ENCODE measurements at regions not wholly inside any gene's neighbourhood (a gene's known extent, or its start where the extent isn't known, plus 50 kb on each side); places are given as distances from the start of the nearest gene placed in this dataset.
"Not testable (repeated sequence)": the region's sequence is repeated elsewhere in the genome, so short reads cannot be mapped to it uniquely, and the experiment has no call there.

GRCh38 chr2:123659120-123659519, 366.0 kb upstream of the CNTNAP5 start:
- intact Hi-C loops (cut with DNase I; ENCODE audit: low total_unique reads) (no loop called here), in situ Hi-C loops (cut with MboI; ENCODE audit: low pct_ligation_motif_present in 1 of 4, low pct_unique_long_range_greater_than_20kb in 1 of 4, low sequenced_read_pairs in 3 of 4) (no loop called here)
- H3K4me1 ChIP-seq = no peaks in the 10 kb centered on the region
- H3K27me3 ChIP-seq = no peaks in the 10 kb centered on the region
- no peaks in the 10 kb centered on the region for H3K36me3 ChIP-seq
- peaks cover 0 to 3% of the 10 kb centered on the region in 2 donors for H3K9me3 ChIP-seq
- no peak overlapping the region for H3K27ac ChIP-seq
- 100% methylated on average over 1 of the region's 1 CpG; no CpG with 5 or more reads in 1 of the 2 donors for whole genome bisulfite sequencing, 2 donors (ENCODE audit: low coverage in 1 of 2)
- H3K4me3 ChIP-seq = no peak overlapping the region
- no peak for DNase-seq
- TF ChIP-seq CTCF (IDR thresholded peaks at IDR 0.05) (no peak), POLR2AphosphoS5 (IDR thresholded peaks at IDR 0.05) (no peak), POLR2A (IDR thresholded peaks at IDR 0.05) (no peak)

- Histone ChIP-seq H3K9me3 (no peaks in the 10 kb centered on the region), H3K36me3 (no peaks in the 10 kb centered on the region), H3K27me3 (no peaks in the 10 kb centered on the region), H3K27ac (no peak overlapping the region), H3K4me3 (no peak overlapping the region), H3K4me1 (no peaks in the 10 kb centered on the region)
- in situ Hi-C loops (cut with MboI; ENCODE audit: low pct_ligation_motif_present in 1 of 4, low pct_unique_long_range_greater_than_20kb in 1 of 4, low sequenced_read_pairs in 3 of 4) = no loop called here
- DNase-seq = no peak
- TF ChIP-seq EP300 (IDR thresholded peaks at IDR 0.05; ENCODE audit: low read depth) (no peak), POLR2A (IDR thresholded peaks at IDR 0.05) (no peak), POLR2AphosphoS5 (IDR thresholded peaks at IDR 0.05) (no peak), CTCF (IDR thresholded peaks at IDR 0.05) (no peak)
- intact Hi-C loops (cut with DNase I; ENCODE audit: low total_unique reads) = no loop called here
Observed at GRCh38 chr2:123670286-123670685, 354.8 kb upstream of the CNTNAP5 start.

GRCh38 chr2:123683797-123684196, 341.3 kb upstream of the CNTNAP5 start:
- H3K36me3 ChIP-seq; H3K4me1 ChIP-seq; H3K27ac ChIP-seq; H3K9me3 ChIP-seq; in situ Hi-C loops (cut with MboI; ENCODE audit: low pct_ligation_motif_present in 1 of 4, low pct_unique_long_range_greater_than_20kb in 1 of 4, low sequenced_read_pairs in 3 of 4); H3K27me3 ChIP-seq; H3K4me3 ChIP-seq; DNase-seq; intact Hi-C loops (cut with DNase I; ENCODE audit: low total_unique reads): not testable (repeated sequence)
- WGBS, 2 donors (ENCODE audit: low coverage in 1 of 2) = 100% methylated on average over 9 of the region's 23 CpGs; no CpG with 5 or more reads in 1 of the 2 donors

GRCh38 chr2:123687064-123687463, 338.0 kb upstream of the CNTNAP5 start:
- Histone ChIP-seq H3K4me3 (no peak overlapping the region), H3K9me3 (no peaks in the 10 kb centered on the region), H3K27me3 (no peaks in the 10 kb centered on the region), H3K27ac (no peak overlapping the region), H3K36me3 (no peaks in the 10 kb centered on the region), H3K4me1 (no peaks in the 10 kb centered on the region)
- WGBS, 2 donors (ENCODE audit: low coverage in 1 of 2) = 83 to 87% methylated on average over 7 to 11 of the region's 11 CpGs
- in situ Hi-C loops (cut with MboI; ENCODE audit: low pct_ligation_motif_present in 1 of 4, low pct_unique_long_range_greater_than_20kb in 1 of 4, low sequenced_read_pairs in 3 of 4) (no loop called here), intact Hi-C loops (cut with DNase I; ENCODE audit: low total_unique reads) (no loop called here)
- no peak for DNase-seq
- TF ChIP-seq EP300 (IDR thresholded peaks at IDR 0.05; ENCODE audit: low read depth) (no peak), CTCF (IDR thresholded peaks at IDR 0.05) (no peak), POLR2A (IDR thresholded peaks at IDR 0.05) (no peak), POLR2AphosphoS5 (IDR thresholded peaks at IDR 0.05) (no peak)

GRCh38 chr2:123688231-123688940, 336.7 kb upstream of the CNTNAP5 start:
- intact Hi-C loops (cut with DNase I; ENCODE audit: low total_unique reads) (no loop called here), in situ Hi-C loops (cut with MboI; ENCODE audit: low pct_ligation_motif_present in 1 of 4, low pct_unique_long_range_greater_than_20kb in 1 of 4, low sequenced_read_pairs in 3 of 4) (no loop called here)
- WGBS, 2 donors (ENCODE audit: low coverage in 1 of 2) = 73 to 82% methylated on average over 7 to 16 of the region's 16 CpGs
- Histone ChIP-seq H3K4me1 (no peaks in the 10 kb centered on the region), H3K9me3 (no peaks in the 10 kb centered on the region), H3K4me3 (no peak overlapping the region), H3K27ac (no peak overlapping the region), H3K36me3 (no peaks in the 10 kb centered on the region), H3K27me3 (no peaks in the 10 kb centered on the region)
- TF ChIP-seq EP300 (IDR thresholded peaks at IDR 0.05; ENCODE audit: low read depth) = no peak
- TF ChIP-seq POLR2AphosphoS5 (IDR thresholded peaks at IDR 0.05) = no peak
- no peak for TF ChIP-seq CTCF (IDR thresholded peaks at IDR 0.05)
- TF ChIP-seq POLR2A (IDR thresholded peaks at IDR 0.05) = no peak
- no peak for DNase-seq
